DOHH2 (cell line): ENCODE measurements at regions not wholly inside any gene's neighbourhood (a gene's known extent, or its start where the extent isn't known, plus 50 kb on each side); places are given as distances from the start of the nearest gene placed in this dataset.

ENCODE experiments used
- H3F3A ChIP-seq: fragments of 200-600 bp; sonication (generic), shearing (Covaris generic); 2 replicates; pipeline ENCODE4 v1.6.0; 2016; ENCODE audit warnings: antibody characterized with exemption, mild to moderate bottlenecking; ENCODE audit not compliant: control insufficient read depth, insufficient read depth
- H3K27ac ChIP-seq: fragments of 200-600 bp; sonication (generic); 2 replicates; pipeline ENCODE4 v1.5.1; 2014; ENCODE audit warnings: low read depth, mild to moderate bottlenecking, low read length, moderate library complexity
- H3K27me3 ChIP-seq: fragments of 200-600 bp; sonication (generic); 2 replicates; pipeline ENCODE4 v1.6.1; 2014; ENCODE audit warnings: mild to moderate bottlenecking, low read length, mixed read lengths; ENCODE audit not compliant: control insufficient read depth
- H3K36me3 ChIP-seq: fragments of 200-600 bp; sonication (generic); 2 replicates; pipeline ENCODE4 v1.6.1; 2014; ENCODE audit warnings: mild to moderate bottlenecking, low read length, moderate library complexity, mixed read lengths; ENCODE audit not compliant: control insufficient read depth
- H3K4me1 ChIP-seq: fragments of 200-600 bp; sonication (generic); 2 replicates; pipeline ENCODE4 v1.6.1; 2014; ENCODE audit warnings: mild to moderate bottlenecking, low read length, mixed read lengths; ENCODE audit not compliant: control insufficient read depth
- H3K4me2 ChIP-seq: fragments of 200-600 bp; sonication (generic); 2 replicates; pipeline ENCODE4 v1.6.0; 2014; ENCODE audit warnings: mild to moderate bottlenecking, low read length, moderate library complexity
- H3K4me3 ChIP-seq: fragments of 200-600 bp; sonication (generic); 2 replicates; pipeline ENCODE4 v1.5.1; 2014; ENCODE audit warnings: mild to moderate bottlenecking, low read length, mixed read lengths
- H3K79me2 ChIP-seq: fragments of 200-600 bp; sonication (generic); 2 replicates; pipeline ENCODE4 v1.6.1; 2014; ENCODE audit warnings: mild to moderate bottlenecking, low read length, mixed read lengths; ENCODE audit not compliant: control insufficient read depth
- H3K9me2 ChIP-seq: fragments of 200-600 bp; sonication (generic); replicated peaks from 2 replicates; pipeline ENCODE4 v1.6.1; 2014; ENCODE audit warnings: mild to moderate bottlenecking, low read length, mixed read lengths; ENCODE audit not compliant: control insufficient read depth
- H3K9me3 ChIP-seq: fragments of 200-600 bp; sonication (generic); 2 replicates; pipeline ENCODE4 v1.6.1; 2014; ENCODE audit warnings: antibody characterized with exemption, low read length, mixed read lengths; ENCODE audit not compliant: control insufficient read depth, insufficient read depth
- H4K20me1 ChIP-seq: fragments of 200-600 bp; sonication (generic); 2 replicates; pipeline ENCODE4 v1.6.0; 2014; ENCODE audit warnings: low read depth, mild to moderate bottlenecking, antibody characterized with exemption, low read length, moderate library complexity; ENCODE audit not compliant: control insufficient read depth, insufficient read depth
- CTCF ChIP-seq: fragments of 200-600 bp; sonication (generic); IDR thresholded peaks from one replicate; pipeline ENCODE4 v1.5.1; 2014; ENCODE audit warnings: antibody characterized with exemption, mild to moderate bottlenecking, low read depth, low read length; ENCODE audit not compliant: poor library complexity, severe bottlenecking
- EZH2phosphoT487 ChIP-seq: fragments of 200-600 bp; sonication (generic); IDR thresholded peaks from 2 replicates; pipeline ENCODE4 v1.6.1; 2017; ENCODE audit warnings: borderline replicate concordance, mild to moderate bottlenecking, antibody characterized with exemption, low read length, moderate library complexity, mixed read lengths

GRCh38 chr21:21614966-21615365 is 616.8 kb downstream of the NCAM2 start:
- TF ChIP-seq EZH2phosphoT487 = no peak
- no peak for TF ChIP-seq CTCF
- H3K4me2 ChIP-seq = no peak overlapping the region

GRCh38 chr21:21622460-21623234 is 624.4 kb downstream of the NCAM2 start:
- Histone ChIP-seq H3K27me3 (no peaks in the 10 kb centered on the region), H4K20me1 (no peaks in the 10 kb centered on the region), H3K4me3 (no peak overlapping the region), H3K4me1 (peaks cover 13% of the 10 kb centered on the region), H3K36me3 (no peaks in the 10 kb centered on the region), H3K27ac (no peak overlapping the region), H3K4me2 (no peak overlapping the region), H3F3A (no peaks in the 10 kb centered on the region), H3K79me2 (no peaks in the 10 kb centered on the region), H3K9me2 (no peaks in the 10 kb centered on the region), H3K9me3 (no peaks in the 10 kb centered on the region)
- TF ChIP-seq CTCF (no peak), EZH2phosphoT487 (no peak)

More at GRCh38 chr21:21614966-21615365, 616.8 kb downstream of the NCAM2 start:
- Histone ChIP-seq H3K27me3 (no peaks in the 10 kb centered on the region), H3K9me2 (no peaks in the 10 kb centered on the region), H3K36me3 (no peaks in the 10 kb centered on the region), H4K20me1 (no peaks in the 10 kb centered on the region), H3K27ac (no peak overlapping the region), H3K79me2 (no peaks in the 10 kb centered on the region), H3K9me3 (no peaks in the 10 kb centered on the region), H3K4me3 (no peak overlapping the region), H3F3A (no peaks in the 10 kb centered on the region), H3K4me1 (peaks cover 16% of the 10 kb centered on the region)

- no peaks in the 10 kb centered on the region; the same call in 1 of the 2 replicates for H3K4me1 ChIP-seq
- H3K4me3 ChIP-seq = no peak overlapping the region
- no peaks in the 10 kb centered on the region for H3F3A ChIP-seq
- TF ChIP-seq CTCF (no peak), EZH2phosphoT487 (no peak)
- no peaks in the 10 kb centered on the region for H3K36me3 ChIP-seq
- H3K79me2 ChIP-seq = no peaks in the 10 kb centered on the region
- H4K20me1 ChIP-seq = no peaks in the 10 kb centered on the region
- H3K27ac ChIP-seq = no peak overlapping the region
- no peak overlapping the region for H3K4me2 ChIP-seq
- H3K9me3 ChIP-seq = no peaks in the 10 kb centered on the region
- H3K9me2 ChIP-seq = no peaks in the 10 kb centered on the region
- no peaks in the 10 kb centered on the region for H3K27me3 ChIP-seq
Measured at GRCh38 chr21:21624674-21625073, 626.5 kb downstream of the NCAM2 start.
